GM12878 (cell line): ENCODE measurements at regions not wholly inside any gene's neighbourhood (a gene's known extent, or its start where the extent isn't known, plus 50 kb on each side); places are given as distances from the start of the nearest gene placed in this dataset.

Experiments used
- MEF2A ChIP-seq: IDR thresholded peaks from 2 replicates; pipeline ENCODE4 v1.6.1; 2011; ENCODE audit warnings: low read depth, mild to moderate bottlenecking, low read length, moderate library complexity; ENCODE audit not compliant: insufficient read depth
- NFYA ChIP-seq: IDR thresholded peaks from 2 replicates; pipeline ENCODE4 v1.6.1; 2011; ENCODE audit warnings: low read depth, mild to moderate bottlenecking, low read length, improper control_type of control experiment, borderline replicate concordance
- TF ChIP-seq, protein P1 (sequence below), 3 experiments: IDR thresholded peaks in 2 of 3; conservative IDR thresholded peaks in 1 of 3; 2 replicates each; pipeline ENCODE4 v1.5.1; 2011; ENCODE audit warnings: low read depth in 3 of 3, low read length in 3 of 3, mild to moderate bottlenecking in 3 of 3, control low read depth in 2 of 3, moderate library complexity in 2 of 3, inconsistent platforms in 1 of 3, mixed read lengths in 1 of 3; ENCODE audit not compliant: control insufficient read depth in 2 of 3, insufficient read depth in 1 of 3; ENCODE audit errors: extremely low read depth in 1 of 3

- TF ChIP-seq NFYA (no peak), MEF2A (no peak)
- TF ChIP-seq, protein P1, sequence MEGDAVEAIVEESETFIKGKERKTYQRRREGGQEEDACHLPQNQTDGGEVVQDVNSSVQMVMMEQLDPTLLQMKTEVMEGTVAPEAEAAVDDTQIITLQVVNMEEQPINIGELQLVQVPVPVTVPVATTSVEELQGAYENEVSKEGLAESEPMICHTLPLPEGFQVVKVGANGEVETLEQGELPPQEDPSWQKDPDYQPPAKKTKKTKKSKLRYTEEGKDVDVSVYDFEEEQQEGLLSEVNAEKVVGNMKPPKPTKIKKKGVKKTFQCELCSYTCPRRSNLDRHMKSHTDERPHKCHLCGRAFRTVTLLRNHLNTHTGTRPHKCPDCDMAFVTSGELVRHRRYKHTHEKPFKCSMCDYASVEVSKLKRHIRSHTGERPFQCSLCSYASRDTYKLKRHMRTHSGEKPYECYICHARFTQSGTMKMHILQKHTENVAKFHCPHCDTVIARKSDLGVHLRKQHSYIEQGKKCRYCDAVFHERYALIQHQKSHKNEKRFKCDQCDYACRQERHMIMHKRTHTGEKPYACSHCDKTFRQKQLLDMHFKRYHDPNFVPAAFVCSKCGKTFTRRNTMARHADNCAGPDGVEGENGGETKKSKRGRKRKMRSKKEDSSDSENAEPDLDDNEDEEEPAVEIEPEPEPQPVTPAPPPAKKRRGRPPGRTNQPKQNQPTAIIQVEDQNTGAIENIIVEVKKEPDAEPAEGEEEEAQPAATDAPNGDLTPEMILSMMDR (IDR thresholded peaks at IDR 0.05 in 2 of 3, conservative IDR thresholded peaks at IDR 0.05 in 1 of 3; ENCODE audit: control insufficient read depth in 2 of 3, extremely low read depth in 1 of 3, insufficient read depth in 1 of 3, low read depth in 3 of 3, low read length in 3 of 3) = no peak
Observed at GRCh38 chr13:73872397-73872796, 261.8 kb downstream of the KLF12 start.
